HG03066 (cell line): ENCODE measurements at regions not wholly inside any gene's neighbourhood (a gene's known extent, or its start where the extent isn't known, plus 50 kb on each side); places are given as distances from the start of the nearest gene placed in this dataset.

Experiments
- ATAC-seq: cut with Tn5 transposase; IDR thresholded peaks from one replicate; pipeline ENCODE4 v1.9.1; 2021; ENCODE audit warnings: low read depth; ENCODE audit not compliant: unreplicated experiment

DNA sequence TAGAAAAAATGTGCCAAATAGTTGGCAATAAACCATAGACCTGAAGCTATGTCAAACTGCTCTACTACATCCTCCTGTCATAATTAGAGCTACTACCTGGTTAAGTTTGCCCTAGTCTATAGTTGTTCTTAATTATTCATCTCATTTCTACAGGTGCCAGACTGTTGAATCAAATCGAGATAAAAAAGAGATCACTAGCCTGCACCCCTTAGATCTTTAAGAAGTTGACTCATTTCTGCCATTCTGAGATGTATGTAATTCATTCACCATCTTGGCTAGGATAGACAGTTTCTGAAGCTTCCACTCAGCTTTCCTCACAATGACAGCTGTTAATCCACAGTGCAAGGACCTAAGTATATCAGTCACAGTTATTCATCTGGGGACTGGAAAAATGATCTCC, 452.1 kb upstream of the BOD1L1 start:
- ATAC-seq = no peak

DNA sequence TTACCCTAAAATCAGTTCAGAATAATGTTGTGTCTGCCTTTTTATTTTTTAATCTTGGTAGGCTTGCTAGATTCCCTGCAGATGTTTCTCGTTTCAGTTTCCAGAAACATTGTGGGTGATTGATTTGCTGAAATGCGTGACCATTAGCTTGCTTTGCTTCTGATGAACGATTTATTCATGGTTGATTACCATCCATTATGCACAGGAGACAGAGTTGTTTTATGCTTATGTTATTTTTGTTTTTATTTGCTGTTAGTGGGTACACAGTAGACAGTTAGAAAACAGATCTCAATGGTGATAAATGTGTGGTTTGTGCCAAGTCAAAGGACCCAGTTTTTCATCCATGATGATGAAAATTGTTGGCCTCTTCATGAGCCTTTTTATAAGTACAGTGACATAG, 455.6 kb upstream of the BOD1L1 start:
- no peak for ATAC-seq

DNA sequence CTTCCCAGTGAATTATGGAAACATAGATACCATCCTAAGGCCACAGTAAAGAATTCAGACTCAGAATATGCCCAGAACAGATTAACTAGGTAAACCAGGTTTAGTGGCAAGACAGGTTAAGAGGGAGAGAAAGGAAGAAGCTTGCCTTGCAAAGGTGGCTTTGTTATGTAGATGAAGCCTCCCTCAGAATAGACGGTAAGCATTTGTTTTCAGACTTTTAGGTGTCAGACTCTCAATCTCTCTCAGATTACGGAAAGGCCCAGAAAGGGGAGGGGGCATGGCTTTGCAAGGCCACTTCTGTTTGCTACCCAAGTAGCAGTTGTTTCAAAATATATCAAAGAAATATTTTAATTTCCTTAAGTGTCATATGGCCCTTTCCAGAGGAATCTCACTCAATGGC, 457.1 kb upstream of the BOD1L1 start:
- no peak for ATAC-seq

DNA sequence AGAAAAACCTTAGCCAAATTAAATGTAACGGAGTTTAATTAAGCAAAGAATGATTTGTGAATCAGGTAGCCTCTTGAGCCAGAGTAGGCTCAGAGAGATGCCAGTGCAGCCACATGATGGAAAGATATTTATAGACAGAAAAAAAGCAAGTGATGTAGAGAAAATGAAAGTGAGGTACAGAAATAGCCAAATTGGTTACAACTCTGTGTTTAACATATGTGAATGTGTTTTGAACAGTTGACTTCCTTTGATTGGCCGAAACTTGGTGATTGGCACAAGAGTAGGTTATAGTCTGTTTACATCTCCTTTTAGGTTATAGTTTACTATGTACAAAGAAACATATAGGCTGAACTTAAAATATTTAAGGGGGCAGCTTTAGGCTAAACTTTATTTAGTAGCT, 459.9 kb upstream of the BOD1L1 start:
- ATAC-seq = peak; percentile 63

DNA sequence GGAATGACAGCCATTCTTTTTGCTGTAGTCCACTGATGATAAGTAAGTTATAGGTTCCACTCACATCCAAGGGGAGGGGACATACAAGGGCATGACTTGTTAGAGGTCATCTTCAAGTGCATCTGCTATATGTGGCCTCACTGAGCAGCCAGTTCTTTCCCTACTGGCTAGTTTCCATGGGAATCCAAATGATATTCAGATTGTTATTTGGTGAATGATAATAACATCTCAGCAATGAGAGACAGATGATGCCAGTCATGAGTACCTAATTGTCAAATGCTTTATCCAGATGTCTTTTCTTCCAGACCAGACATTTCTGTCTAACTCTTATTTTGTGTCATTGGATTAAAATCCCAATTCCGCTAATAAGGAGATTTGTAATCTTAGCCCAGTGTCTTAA, 460.4 kb upstream of the BOD1L1 start:
- ATAC-seq = no peak

DNA sequence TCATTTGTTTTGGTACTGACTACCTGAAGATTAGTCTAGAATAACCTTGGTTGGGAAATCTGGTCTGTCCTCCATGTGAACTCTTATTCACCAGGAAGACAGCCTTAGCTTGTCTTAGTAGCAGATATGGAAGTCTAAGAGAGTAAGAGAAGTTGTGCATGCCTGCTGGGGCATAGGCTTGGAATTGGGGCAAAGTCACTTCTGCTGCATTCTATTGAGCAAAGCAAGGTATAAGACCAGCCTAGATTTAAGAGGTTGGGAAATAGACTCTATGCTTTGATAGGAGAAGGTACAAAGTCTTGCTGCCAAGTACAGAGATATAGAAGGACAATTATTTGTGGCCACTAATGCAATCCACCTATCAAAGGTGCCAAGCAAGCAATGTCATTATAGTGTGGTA, 464.0 kb upstream of the BOD1L1 start:
- no peak for ATAC-seq

DNA sequence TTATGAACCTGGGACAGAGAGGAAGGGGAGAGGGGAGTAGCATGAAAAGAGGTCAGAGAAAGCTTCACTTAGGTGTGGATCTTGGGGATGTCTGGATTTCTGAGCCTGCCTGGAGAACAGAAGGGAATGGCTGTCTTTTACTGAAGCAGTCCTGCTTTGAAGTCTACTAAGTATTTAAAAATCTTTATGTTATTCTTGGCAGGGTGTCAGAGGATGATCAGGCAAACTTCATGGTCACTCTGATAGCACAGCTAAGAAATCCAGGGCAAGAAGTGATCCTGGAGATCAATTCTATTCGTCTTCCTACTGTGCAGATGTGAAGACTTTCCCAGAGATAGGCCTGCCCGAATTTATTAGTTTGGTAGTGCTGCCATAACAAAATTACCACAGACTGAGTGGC, 464.4 kb upstream of the BOD1L1 start:
- ATAC-seq = no peak

DNA sequence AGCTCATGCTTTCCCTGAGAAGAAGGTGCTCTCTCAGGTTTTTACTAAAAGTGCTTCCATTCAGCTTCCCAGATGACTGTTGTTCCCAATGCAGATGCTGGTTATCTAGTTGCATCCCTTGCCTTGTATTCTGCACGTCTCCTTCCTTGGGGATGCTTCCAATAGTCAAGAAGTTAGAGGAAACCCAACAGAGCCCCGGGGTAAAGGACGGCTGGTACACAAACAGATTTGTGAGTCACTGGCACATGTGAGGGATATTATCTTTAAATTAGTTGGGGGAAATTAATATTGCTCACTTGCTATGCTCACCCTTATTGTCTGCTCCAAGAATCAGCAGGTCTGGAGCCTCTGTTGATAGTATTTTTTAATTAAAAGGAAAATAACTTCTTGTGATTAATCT, 465.2 kb upstream of the BOD1L1 start:
- no peak for ATAC-seq

DNA sequence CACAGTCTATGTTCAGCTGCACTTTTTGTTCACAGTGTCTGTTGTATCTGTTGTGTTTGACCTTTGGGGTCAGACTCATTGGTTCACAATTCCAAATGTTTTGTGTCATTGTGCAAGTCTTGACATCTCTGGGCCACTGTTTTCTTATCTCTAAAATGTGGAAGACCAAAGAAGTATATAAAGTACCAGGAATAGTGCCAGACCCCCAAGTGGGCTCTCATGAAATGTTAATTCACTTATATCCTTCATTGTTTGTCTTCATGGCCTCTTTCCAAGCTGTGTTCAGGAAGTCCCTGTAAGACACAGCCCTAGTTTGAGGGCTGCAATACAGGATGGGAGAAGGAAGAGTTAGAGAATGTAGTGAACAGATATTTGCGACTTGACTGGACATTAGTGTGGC, 468.3 kb upstream of the BOD1L1 start:
- ATAC-seq = no peak

DNA sequence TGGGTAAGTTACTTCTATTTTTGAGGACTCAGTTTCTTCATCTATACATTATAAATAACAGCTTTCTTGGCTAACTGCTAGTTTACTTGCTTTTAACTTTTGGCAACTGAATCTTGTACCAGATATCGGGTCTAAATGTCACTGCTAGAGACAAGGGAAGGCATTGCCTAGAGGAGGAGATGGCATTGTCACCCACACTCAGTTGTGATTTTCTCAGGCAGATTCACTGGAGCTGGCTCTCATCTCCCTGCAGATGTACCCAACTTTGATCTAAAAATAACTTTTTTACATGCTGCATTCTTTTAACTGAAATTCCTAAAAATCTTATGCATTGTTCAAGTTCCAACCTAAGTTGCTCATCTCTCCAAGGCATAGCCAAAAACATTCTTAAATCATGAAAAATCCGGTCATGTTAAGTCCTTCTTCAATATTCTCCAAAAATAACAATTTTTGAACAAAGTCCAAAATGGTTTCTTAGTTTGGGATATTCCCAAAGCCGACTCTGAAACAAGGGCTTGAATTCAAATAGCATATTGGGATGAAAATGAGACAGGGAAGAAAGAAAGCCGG, 469.0 kb upstream of the BOD1L1 start:
- ATAC-seq = no peak

DNA sequence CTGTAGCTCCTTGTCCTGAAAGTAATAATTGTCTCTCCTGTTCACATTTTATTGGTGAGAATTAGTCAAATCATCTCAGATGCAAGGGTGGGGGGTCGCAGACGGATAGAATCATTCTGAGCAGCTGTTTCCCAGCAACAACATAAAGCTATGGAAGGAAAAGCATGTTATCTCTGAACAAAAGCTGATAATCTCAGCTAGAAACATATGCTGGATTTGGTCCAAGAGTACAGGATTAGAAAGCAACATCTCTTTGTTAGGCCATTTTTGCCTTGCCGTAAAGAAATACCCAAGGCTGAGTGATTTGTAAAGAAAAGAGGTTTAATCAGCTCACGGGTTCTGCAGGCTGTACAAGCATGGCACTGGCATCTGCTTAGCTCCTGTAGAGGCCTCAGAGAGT, 472.8 kb upstream of the BOD1L1 start:
- ATAC-seq = no peak

DNA sequence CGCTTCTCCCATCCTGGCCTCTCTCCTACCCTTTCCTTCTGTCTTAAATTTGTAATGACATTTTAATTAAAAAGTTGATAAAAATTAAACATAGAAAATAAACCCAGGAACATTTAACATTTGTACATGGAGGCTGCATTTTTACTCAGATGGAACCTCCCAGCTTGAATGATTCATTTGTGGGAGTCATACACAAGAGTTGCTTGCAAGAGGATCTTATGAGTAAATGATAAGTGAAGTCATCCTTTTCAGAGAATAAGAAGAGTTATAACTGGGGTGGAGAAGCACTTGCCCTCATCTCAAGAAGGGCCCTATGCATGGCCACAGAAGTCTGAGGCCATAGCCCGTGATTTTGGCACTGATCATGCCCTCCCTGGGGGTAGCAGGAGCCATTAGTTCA, 482.9 kb upstream of the BOD1L1 start:
- no peak for ATAC-seq

DNA sequence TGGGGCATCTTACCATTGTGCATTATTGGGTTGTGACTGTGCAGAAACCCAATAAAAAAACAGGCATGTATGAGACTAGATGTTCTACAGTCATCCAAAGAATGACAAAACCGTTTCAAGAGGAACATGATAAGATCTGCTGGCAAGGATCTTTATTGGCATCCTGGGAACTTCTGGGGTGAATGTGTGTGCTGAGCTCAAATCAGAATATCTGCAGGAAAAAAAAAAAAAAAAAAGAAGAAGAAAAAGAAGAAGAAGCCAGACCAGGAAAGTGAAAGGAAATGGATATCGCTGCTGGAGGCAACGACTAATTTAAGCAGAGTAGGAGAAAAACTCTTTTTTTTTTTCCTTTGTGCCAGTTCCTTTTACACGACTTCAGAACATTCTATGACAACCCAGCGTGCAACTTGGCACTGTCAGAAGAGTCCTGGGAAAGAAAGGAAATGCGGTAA, 484.2 kb upstream of the BOD1L1 start:
- ATAC-seq = no peak

DNA sequence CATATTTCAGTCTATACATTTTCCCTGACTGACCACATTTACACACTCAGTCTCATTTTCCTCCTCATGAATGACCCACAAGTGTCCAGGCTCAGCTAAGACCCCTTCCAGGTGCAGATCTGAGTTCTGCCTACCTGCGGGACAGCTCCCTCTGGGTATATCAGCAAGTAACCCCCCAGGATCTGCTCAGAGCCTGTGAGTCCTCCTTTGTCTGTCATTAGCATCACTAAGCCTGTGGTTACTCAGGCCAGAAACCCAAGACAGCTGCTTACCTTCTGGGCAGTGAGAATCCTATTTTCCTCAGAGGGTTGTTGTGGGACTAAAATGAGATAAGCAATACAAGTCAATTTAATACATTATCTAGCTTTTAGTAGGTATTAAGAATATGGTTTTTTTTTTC, 487.6 kb upstream of the BOD1L1 start:
- no peak for ATAC-seq

DNA sequence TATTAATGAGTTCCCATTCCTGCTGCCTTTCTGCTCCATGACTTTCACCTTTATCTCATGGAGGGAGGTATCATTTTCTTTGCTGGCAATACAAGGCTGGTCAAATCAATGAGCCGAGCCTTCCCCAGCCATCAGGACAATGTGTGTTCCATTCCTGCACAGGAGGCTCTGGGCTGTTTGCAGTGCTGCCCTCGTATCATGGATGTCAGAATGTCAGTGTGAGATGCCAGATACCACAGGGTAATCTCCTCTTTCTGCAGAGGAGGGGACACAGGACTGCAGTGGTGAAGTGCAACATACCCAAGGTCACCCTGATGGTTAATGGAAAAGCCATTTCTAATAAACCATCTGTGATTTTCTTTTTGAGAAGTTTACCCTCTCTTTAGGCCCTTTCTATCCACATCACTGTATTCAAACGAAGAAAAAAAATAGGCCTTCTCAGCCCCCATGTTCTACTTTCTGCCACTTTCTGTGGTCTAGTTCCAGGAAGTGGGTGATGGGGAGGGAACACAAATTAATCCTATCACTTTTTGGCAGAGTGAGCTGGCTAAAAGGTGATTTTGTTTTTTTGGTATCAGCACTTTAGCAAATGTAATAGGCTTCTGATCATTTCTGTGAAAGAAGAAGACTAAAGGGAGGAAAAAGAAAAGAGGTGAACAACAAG, 490.2 kb upstream of the BOD1L1 start:
- no peak for ATAC-seq

DNA sequence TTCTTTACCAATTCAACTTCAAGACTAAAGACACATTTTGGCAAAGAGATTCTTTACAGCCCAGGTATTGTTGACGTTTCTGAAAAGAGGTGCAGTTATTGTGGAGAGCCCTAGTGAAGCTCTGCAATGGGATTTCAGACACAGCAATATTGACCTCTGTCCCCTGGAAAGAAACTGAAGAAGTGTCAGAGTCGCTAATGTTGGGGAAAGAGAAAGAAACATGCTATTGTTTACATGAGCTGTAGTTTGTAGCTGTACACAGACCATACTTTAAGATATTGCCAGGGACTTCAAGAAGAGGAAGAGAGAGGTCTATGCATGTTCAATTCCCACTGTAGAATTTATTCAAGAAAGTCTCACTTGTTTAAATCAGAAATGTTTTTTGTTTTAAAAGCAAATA, 497.3 kb upstream of the BOD1L1 start:
- ATAC-seq = no peak

DNA sequence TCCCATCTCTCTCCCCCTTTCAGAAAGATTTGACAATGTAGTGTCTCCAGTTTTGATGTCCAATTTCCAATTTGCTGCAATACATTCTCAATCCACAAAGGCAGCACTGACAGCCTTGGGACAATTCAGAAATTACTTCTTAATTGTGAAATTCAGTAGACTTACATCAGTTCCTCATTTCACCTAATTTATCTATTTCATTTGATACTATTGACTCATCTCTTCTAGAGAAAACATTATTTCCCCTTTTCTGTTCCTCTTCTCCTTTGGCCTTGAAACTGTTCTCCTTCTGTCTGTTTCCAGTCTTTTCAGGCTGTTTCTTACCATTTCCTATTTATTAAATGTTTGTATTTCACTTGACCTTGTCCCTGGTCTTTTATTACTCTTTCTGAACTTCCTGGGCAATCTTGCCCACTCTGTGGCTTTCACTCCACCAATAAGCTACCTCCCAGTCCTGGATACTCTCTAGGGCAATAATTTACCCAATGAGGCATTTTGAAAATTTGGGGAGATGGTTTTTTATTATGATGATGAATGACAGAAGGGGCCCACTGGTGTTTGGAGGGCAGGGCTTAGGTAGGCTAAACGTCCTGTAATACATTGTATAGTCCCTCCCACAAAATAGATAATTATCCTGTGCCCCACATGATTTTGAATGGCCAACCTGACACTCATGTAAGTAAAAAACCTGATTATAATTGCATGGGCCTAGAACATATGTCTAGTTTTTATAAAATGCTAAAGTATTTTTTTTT, 498.0 kb upstream of the BOD1L1 start:
- peak; percentile 88 for ATAC-seq

DNA sequence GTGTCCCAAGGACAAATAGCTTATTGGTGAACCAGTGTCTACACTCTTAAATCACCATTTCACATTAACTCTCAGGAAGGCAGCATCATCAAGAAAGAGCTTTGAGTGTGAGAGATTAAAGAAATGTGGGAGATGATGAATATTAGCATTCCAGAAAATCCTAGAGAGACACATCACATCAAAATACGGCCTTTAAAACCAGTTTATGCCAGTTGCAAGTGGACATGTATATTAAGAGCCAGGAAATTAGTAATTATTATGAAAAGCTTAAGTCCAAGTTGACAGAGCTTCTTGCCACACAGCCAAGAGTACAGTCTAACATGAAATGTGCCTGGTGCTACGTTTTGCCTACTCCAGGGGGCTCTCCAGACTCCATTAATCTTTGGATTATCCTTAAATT, 503.0 kb upstream of the BOD1L1 start:
- ATAC-seq = no peak

DNA sequence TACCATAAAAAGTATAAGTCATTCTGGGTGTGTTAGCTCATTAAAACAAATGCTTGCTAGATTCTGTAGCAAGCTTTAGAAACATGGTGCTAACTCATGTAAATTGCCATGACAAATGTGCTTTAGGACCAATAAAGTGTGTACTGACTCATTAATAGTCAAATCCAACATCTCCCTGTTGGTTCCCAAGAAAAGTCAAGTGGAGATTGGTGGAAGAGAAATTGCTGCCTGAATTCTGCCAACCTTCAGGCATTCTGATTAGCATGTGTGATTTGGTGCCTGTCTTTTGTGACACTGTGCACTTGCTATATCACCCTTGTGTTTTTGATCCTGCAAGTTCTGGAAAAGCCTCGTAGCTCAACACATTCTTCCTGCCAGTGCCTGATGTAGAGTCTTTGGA, 503.8 kb upstream of the BOD1L1 start:
- no peak for ATAC-seq

DNA sequence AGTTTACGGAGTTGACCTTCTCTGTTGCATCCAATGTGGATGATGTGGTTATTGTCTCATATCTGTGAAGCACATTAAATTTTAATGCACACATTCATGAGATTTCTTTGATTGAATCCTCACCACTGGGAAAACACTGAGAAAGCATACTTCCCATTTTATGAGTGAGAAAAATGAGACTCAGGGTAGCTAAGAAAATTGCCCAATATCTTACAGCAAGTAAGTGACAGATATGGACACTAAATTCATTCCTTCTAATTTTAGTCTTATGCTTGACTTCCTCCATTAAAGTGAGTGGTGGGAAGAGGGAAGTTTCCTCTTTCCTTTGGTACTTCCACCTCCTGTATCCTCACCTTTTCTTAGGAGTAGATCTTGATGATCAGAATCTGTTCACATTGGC, 504.8 kb upstream of the BOD1L1 start:
- no peak for ATAC-seq

DNA sequence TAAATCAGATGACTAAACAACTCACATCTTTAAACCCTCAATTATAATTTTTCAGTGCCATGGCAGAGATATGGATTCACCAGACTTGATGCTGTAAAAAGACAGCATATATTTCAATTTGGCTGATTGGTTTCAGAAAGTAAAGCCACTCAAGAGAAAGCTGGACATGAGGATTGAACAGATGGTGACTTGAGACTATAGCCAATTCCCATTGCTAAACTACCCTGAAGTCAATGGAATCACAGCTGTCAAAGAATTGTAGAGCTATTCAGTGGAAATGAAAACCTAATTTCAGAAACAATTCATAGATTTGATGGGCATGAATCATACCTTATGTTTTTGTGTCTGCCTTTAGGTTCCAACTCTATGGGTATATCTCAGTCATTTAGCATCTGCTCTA, 510.6 kb upstream of the BOD1L1 start:
- no peak for ATAC-seq

DNA sequence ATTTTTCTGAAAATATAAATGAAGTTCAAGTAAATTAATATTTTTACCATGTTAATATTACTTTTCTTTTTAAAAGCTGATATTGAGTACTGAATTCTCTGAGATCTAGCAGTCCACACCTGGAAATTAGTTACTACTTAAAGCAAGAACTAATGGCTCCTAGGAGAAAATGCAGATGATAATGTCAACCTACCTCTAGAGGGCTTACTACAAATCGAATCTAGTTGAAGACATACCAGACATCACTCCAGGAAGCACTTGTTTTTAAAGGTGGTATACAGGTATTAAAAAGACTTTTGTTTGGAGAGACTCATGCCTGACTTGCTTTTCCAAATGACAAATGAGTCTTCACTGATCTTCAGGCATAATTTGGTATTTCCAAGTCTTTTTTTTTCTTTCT, 516.4 kb upstream of the BOD1L1 start:
- ATAC-seq = no peak
